NAMALWA (cell line): ENCODE measurements at regions not wholly inside any gene's neighbourhood (a gene's known extent, or its start where the extent isn't known, plus 50 kb on each side); places are given as distances from the start of the nearest gene placed in this dataset.
"Not testable (repeated sequence)": the region's sequence is repeated elsewhere in the genome, so short reads cannot be mapped to it uniquely, and the experiment has no call there.

Experiments
- DNase-seq: peaks from one replicate; pipeline ENCODE4 v3.0.0-alpha.2; 2015; ENCODE audit warnings: low spot score

GRCh38 chr3:69484507-69485393 lies 98.9 kb upstream of the FRMD4B start:
- DNase-seq, result no peak

GRCh38 chr3:69483449-69483848 lies 97.6 kb upstream of the FRMD4B start:
- no peak for DNase-seq

GRCh38 chr3:69480986-69481385 lies 95.1 kb upstream of the FRMD4B start:
- not testable (repeated sequence) for DNase-seq

- DNase-seq, result no peak
Observed at GRCh38 chr3:69474186-69474585, 88.3 kb upstream of the FRMD4B start.

GRCh38 chr3:69472093-69472492 lies 86.2 kb upstream of the FRMD4B start:
- DNase-seq, result no peak

GRCh38 chr3:69463531-69463930 lies 77.6 kb upstream of the FRMD4B start:
- no peak for DNase-seq

- DNase-seq, result no peak
Observed at GRCh38 chr3:69462826-69463100, 76.9 kb upstream of the FRMD4B start.

GRCh38 chr3:69462022-69462825 lies 76.3 kb upstream of the FRMD4B start:
- DNase-seq, result no peak

GRCh38 chr3:69460034-69460433 lies 74.1 kb upstream of the FRMD4B start:
- no peak for DNase-seq

GRCh38 chr3:69458803-69459365 lies 73.0 kb upstream of the FRMD4B start:
- no peak for DNase-seq

- DNase-seq, result no peak
Observed at GRCh38 chr3:69456631-69457030, 70.7 kb upstream of the FRMD4B start.

- no peak for DNase-seq
Observed at GRCh38 chr3:69454204-69454787, 68.4 kb upstream of the FRMD4B start.

GRCh38 chr3:69452295-69452694 lies 66.4 kb upstream of the FRMD4B start:
- DNase-seq, result no peak

GRCh38 chr3:69451594-69451993 lies 65.7 kb upstream of the FRMD4B start:
- peak; percentile 2 for DNase-seq

GRCh38 chr3:69448877-69449276 lies 63.0 kb upstream of the FRMD4B start:
- no peak for DNase-seq

GRCh38 chr3:69446402-69447072 lies 60.6 kb upstream of the FRMD4B start:
- no peak for DNase-seq

- no peak for DNase-seq
Observed at GRCh38 chr3:69445498-69445897, 59.6 kb upstream of the FRMD4B start.

GRCh38 chr3:69445024-69445423 lies 59.1 kb upstream of the FRMD4B start:
- DNase-seq, result no peak

- no peak for DNase-seq
Observed at GRCh38 chr3:69443457-69443920, 57.6 kb upstream of the FRMD4B start.

- no peak for DNase-seq
Observed at GRCh38 chr3:69442771-69443311, 57.0 kb upstream of the FRMD4B start.

GRCh38 chr3:69441732-69442131 lies 55.8 kb upstream of the FRMD4B start:
- no peak for DNase-seq

- no peak for DNase-seq
Observed at GRCh38 chr3:69441040-69441439, 55.2 kb upstream of the FRMD4B start.
